Karpas-422 (cell line): ENCODE measurements at regions not wholly inside any gene's neighbourhood (a gene's known extent, or its start where the extent isn't known, plus 50 kb on each side); places are given as distances from the start of the nearest gene placed in this dataset.
"Not testable (repeated sequence)": the region's sequence is repeated elsewhere in the genome, so short reads cannot be mapped to it uniquely, and the experiment has no call there.

ENCODE experiments used
- DNase-seq: peaks from one replicate; pipeline ENCODE4 v3.0.0-alpha.2; 2015
- H2AFZ ChIP-seq: fragments of 200-600 bp; sonication (generic); 2 replicates; pipeline ENCODE4 v1.6.1; 2014; ENCODE audit warnings: antibody characterized with exemption, low read length, mixed read lengths
- H3K27ac ChIP-seq: fragments of 200-600 bp; sonication (generic); 2 replicates; pipeline ENCODE4 v1.5.1; 2014; ENCODE audit warnings: mild to moderate bottlenecking, low read length, moderate library complexity
- H3K27me3 ChIP-seq: fragments of 200-600 bp; sonication (generic); 2 replicates; pipeline ENCODE4 v1.6.1; 2014; ENCODE audit warnings: low read length, mixed read lengths
- H3K36me3 ChIP-seq: fragments of 200-600 bp; sonication (generic); 2 replicates; pipeline ENCODE4 v1.6.1; 2014; ENCODE audit warnings: low read length, mixed read lengths; ENCODE audit not compliant: insufficient read depth
- H3K4me1 ChIP-seq: fragments of 200-600 bp; sonication (generic); 2 replicates; pipeline ENCODE4 v1.6.1; 2014; ENCODE audit warnings: mild to moderate bottlenecking, low read length, mixed read lengths
- H3K4me2 ChIP-seq: fragments of 200-600 bp; sonication (generic); 2 replicates; pipeline ENCODE4 v1.6.1; 2014; ENCODE audit warnings: low read length, low read depth, mild to moderate bottlenecking; ENCODE audit not compliant: poor library complexity, severe bottlenecking
- H3K4me3 ChIP-seq: fragments of 200-600 bp; sonication (generic); 2 replicates; pipeline ENCODE4 v1.5.1; 2014; ENCODE audit warnings: mild to moderate bottlenecking, antibody characterized with exemption, low read length, mixed read lengths
- H3K79me2 ChIP-seq: fragments of 200-600 bp; sonication (generic); 2 replicates; pipeline ENCODE4 v1.6.1; 2014; ENCODE audit warnings: mild to moderate bottlenecking, low read length, mixed read lengths
- H3K9ac ChIP-seq: fragments of 200-600 bp; sonication (generic); 2 replicates; pipeline ENCODE4 v1.6.0; 2014; ENCODE audit warnings: low read length
- H3K9me2 ChIP-seq: fragments of 200-600 bp; sonication (generic), shearing (Covaris generic); replicated peaks from 2 replicates; pipeline ENCODE4 v1.6.0; 2014; ENCODE audit warnings: mild to moderate bottlenecking, low read length, moderate library complexity; ENCODE audit not compliant: insufficient read depth
- H3K9me3 ChIP-seq: fragments of 300-700, 200-600 bp; sonication (generic); 2 replicates; pipeline ENCODE4 v1.6.1; 2014; ENCODE audit warnings: low read length, mixed read lengths
- H4K20me1 ChIP-seq: fragments of 200-600 bp; sonication (generic); 2 replicates; pipeline ENCODE4 v1.6.1; 2014; ENCODE audit warnings: mild to moderate bottlenecking, antibody characterized with exemption, low read length, low read depth; ENCODE audit not compliant: insufficient read depth
- small RNA-seq: library from RNA; depleted of rRNA; stranded (forward); fragments of <200 nt; gene quantifications from one replicate; pipeline ENCODE3, GENCODE V24; 2014

DNA sequence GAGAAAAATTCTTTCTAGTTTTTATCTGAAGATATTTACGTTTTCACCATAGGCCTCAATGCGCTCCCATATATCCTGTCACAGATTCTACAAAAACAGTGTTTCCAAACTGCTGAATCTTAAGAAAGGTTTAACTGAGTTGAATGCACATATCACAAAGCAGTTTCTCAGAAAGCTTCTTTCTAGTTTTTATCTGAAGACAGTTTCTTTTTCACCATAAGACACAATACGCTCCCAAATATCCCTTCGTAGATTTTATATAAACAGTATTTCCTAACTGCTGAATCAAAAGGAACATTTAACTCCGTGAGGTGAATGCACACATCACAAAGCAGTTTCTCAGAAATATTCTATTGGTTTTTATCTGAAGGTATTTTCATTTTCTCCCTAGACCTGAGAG lies 385.5 kb downstream of the ALG10 start:
- no peak for DNase-seq
- Histone ChIP-seq H3K4me2 (no peak overlapping the region), H3K4me1 (no peaks in the 10 kb centered on the region), H3K36me3 (no peaks in the 10 kb centered on the region), H3K79me2 (no peaks in the 10 kb centered on the region), H3K4me3 (no peak overlapping the region), H3K9me2 (no peaks in the 10 kb centered on the region), H3K27me3 (no peaks in the 10 kb centered on the region), H2AFZ (no peak overlapping the region), H3K9me3 (peaks cover 45% of the 10 kb centered on the region), H3K9ac (no peak overlapping the region), H3K27ac (no peak overlapping the region), H4K20me1 (no peaks in the 10 kb centered on the region)

DNA sequence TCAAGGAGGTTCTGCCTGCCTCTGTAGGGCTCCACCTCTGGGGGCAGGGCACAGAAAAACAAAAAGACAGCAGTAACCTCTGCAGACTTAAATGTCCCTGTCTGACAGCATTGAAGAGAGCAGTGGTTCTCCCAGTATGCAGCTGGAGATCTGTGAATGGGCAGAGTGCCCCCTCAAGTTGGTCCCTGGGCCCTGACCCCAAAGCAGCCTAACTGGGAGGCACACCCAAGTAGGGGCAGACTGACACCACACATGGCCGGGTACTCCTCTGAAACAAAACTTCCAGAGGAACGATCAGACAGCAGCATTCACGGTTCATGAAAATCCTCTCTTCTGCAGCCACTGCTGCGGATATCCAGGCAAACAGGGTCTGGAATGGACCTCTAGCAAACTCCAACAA lies 409.2 kb downstream of the ALG10 start:
- not testable (repeated sequence) for DNase-seq, H3K4me3 ChIP-seq, H3K4me1 ChIP-seq, H3K4me2 ChIP-seq, H3K36me3 ChIP-seq, H3K27ac ChIP-seq, H2AFZ ChIP-seq, H3K27me3 ChIP-seq, H3K9me2 ChIP-seq, H3K79me2 ChIP-seq, H3K9ac ChIP-seq, H4K20me1 ChIP-seq
- H3K9me3 ChIP-seq = peaks cover 22% of the 10 kb centered on the region

Small RNAs in the stretch of these regions (small RNA-seq; reads per million reads assigned to genes)
- 1.8 reads per million, percentile 49 among the genes with 10 or more reads in this experiment for gene RNA5SP357
